ENCODE measurements at regions not wholly inside any gene's neighbourhood (a gene's known extent, or its start where the extent isn't known, plus 50 kb on each side); places are given as distances from the start of the nearest gene placed in this dataset.

DNA sequence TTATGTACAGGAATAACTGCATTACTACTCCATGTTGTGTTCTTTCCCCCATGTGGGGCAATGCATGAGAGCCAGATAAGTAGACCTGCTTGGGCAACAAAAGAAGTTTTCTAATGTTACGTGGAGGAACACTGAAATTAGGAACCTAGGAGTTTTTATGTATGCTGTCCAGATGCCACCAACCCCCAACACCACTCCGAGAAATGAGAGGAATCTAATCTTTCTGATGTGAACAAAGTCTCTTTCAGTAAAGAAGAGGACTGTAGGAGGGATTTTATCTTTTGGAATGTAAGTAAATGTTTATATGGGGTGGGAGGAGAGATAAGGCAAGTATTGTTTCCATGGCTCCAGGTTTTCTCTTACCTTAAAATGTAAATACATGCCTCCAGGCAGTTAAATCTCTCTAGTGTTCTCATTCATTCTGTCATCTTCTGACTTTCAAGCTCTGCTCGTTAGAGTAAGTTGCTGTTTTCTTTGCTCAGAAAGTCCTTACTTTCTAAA lies 820.6 kb downstream of the PCDH17 start (continued):
- TF ChIP-seq, protein P1, sequence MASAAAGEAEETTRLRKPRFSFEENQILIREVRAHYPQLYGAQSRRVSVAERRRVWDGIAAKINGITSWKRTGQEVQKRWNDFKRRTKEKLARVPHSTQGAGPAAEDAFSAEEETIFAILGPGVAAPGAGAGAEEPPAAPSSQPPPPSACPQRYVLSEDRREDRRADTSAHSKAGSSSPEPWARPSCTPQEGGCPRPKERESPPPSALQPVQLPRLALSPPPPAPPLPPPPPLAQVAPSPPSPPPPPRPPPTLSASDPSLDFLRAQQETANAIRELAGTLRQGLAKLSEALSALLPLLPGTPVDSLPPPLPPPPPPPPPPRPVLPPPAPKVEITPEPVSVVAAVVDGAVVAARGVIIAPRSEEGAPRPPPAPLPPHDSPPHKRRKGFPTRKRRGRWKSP (CRISPR knock-in tag; IDR thresholded peaks at IDR 0.05), result no peak
- TF ChIP-seq, protein P2, sequence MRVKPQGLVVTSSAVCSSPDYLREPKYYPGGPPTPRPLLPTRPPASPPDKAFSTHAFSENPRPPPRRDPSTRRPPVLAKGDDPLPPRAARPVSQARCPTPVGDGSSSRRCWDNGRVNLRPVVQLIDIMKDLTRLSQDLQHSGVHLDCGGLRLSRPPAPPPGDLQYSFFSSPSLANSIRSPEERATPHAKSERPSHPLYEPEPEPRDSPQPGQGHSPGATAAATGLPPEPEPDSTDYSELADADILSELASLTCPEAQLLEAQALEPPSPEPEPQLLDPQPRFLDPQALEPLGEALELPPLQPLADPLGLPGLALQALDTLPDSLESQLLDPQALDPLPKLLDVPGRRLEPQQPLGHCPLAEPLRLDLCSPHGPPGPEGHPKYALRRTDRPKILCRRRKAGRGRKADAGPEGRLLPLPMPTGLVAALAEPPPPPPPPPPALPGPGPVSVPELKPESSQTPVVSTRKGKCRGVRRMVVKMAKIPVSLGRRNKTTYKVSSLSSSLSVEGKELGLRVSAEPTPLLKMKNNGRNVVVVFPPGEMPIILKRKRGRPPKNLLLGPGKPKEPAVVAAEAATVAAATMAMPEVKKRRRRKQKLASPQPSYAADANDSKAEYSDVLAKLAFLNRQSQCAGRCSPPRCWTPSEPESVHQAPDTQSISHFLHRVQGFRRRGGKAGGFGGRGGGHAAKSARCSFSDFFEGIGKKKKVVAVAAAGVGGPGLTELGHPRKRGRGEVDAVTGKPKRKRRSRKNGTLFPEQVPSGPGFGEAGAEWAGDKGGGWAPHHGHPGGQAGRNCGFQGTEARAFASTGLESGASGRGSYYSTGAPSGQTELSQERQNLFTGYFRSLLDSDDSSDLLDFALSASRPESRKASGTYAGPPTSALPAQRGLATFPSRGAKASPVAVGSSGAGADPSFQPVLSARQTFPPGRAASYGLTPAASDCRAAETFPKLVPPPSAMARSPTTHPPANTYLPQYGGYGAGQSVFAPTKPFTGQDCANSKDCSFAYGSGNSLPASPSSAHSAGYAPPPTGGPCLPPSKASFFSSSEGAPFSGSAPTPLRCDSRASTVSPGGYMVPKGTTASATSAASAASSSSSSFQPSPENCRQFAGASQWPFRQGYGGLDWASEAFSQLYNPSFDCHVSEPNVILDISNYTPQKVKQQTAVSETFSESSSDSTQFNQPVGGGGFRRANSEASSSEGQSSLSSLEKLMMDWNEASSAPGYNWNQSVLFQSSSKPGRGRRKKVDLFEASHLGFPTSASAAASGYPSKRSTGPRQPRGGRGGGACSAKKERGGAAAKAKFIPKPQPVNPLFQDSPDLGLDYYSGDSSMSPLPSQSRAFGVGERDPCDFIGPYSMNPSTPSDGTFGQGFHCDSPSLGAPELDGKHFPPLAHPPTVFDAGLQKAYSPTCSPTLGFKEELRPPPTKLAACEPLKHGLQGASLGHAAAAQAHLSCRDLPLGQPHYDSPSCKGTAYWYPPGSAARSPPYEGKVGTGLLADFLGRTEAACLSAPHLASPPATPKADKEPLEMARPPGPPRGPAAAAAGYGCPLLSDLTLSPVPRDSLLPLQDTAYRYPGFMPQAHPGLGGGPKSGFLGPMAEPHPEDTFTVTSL (CRISPR knock-in tag; IDR thresholded peaks at IDR 0.05; ENCODE audit: borderline replicate concordance), result peak; percentile 91; the same call in 1 of the 2 replicates
- TF ChIP-seq TP53 (CRISPR knock-in tag; conservative IDR thresholded peaks at IDR 0.05), result no peak
- TF ChIP-seq, protein P3, sequence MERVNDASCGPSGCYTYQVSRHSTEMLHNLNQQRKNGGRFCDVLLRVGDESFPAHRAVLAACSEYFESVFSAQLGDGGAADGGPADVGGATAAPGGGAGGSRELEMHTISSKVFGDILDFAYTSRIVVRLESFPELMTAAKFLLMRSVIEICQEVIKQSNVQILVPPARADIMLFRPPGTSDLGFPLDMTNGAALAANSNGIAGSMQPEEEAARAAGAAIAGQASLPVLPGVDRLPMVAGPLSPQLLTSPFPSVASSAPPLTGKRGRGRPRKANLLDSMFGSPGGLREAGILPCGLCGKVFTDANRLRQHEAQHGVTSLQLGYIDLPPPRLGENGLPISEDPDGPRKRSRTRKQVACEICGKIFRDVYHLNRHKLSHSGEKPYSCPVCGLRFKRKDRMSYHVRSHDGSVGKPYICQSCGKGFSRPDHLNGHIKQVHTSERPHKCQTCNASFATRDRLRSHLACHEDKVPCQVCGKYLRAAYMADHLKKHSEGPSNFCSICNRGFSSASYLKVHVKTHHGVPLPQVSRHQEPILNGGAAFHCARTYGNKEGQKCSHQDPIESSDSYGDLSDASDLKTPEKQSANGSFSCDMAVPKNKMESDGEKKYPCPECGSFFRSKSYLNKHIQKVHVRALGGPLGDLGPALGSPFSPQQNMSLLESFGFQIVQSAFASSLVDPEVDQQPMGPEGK (CRISPR knock-in tag; IDR thresholded peaks at IDR 0.05), result peak; percentile 26; the same call in 1 of the 2 replicates
- no peak for TF ChIP-seq ZNF234 (CRISPR knock-in tag; conservative IDR thresholded peaks at IDR 0.05)
- TF ChIP-seq EHMT2 (IDR thresholded peaks at IDR 0.05; ENCODE audit: borderline replicate concordance, low read depth, low read length), result peak; percentile 70; the same call in 1 of the 2 replicates
- TF ChIP-seq ZNF672 (CRISPR knock-in tag; IDR thresholded peaks at IDR 0.05), result no peak
- no peak for TF ChIP-seq ZNF850 (CRISPR knock-in tag; conservative IDR thresholded peaks at IDR 0.05)
- TF ChIP-seq, protein P4, sequence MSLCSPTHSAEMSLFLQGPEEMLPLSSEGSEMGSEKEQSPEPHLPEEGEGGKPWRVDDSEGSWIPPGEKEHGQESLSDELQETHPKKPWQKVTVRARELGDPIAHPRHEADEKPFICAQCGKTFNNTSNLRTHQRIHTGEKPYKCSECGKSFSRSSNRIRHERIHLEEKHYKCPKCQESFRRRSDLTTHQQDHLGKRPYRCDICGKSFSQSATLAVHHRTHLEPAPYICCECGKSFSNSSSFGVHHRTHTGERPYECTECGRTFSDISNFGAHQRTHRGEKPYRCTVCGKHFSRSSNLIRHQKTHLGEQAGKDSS (CRISPR knock-in tag; IDR thresholded peaks at IDR 0.05; ENCODE audit: borderline replicate concordance, low read depth), result no peak
- TF ChIP-seq, protein P5, sequence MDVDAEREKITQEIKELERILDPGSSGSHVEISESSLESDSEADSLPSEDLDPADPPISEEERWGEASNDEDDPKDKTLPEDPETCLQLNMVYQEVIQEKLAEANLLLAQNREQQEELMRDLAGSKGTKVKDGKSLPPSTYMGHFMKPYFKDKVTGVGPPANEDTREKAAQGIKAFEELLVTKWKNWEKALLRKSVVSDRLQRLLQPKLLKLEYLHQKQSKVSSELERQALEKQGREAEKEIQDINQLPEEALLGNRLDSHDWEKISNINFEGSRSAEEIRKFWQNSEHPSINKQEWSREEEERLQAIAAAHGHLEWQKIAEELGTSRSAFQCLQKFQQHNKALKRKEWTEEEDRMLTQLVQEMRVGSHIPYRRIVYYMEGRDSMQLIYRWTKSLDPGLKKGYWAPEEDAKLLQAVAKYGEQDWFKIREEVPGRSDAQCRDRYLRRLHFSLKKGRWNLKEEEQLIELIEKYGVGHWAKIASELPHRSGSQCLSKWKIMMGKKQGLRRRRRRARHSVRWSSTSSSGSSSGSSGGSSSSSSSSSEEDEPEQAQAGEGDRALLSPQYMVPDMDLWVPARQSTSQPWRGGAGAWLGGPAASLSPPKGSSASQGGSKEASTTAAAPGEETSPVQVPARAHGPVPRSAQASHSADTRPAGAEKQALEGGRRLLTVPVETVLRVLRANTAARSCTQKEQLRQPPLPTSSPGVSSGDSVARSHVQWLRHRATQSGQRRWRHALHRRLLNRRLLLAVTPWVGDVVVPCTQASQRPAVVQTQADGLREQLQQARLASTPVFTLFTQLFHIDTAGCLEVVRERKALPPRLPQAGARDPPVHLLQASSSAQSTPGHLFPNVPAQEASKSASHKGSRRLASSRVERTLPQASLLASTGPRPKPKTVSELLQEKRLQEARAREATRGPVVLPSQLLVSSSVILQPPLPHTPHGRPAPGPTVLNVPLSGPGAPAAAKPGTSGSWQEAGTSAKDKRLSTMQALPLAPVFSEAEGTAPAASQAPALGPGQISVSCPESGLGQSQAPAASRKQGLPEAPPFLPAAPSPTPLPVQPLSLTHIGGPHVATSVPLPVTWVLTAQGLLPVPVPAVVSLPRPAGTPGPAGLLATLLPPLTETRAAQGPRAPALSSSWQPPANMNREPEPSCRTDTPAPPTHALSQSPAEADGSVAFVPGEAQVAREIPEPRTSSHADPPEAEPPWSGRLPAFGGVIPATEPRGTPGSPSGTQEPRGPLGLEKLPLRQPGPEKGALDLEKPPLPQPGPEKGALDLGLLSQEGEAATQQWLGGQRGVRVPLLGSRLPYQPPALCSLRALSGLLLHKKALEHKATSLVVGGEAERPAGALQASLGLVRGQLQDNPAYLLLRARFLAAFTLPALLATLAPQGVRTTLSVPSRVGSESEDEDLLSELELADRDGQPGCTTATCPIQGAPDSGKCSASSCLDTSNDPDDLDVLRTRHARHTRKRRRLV (CRISPR knock-in tag; IDR thresholded peaks at IDR 0.05), result no peak
- peak; percentile 64; the same call in 1 of the 2 replicates for TF ChIP-seq ZMYM4 (CRISPR knock-in tag; IDR thresholded peaks at IDR 0.05)
- TF ChIP-seq RCOR2 (CRISPR knock-in tag; IDR thresholded peaks at IDR 0.05), result no peak
- TF ChIP-seq ZFX (CRISPR knock-in tag; IDR thresholded peaks at IDR 0.05; ENCODE audit: low read depth), result no peak
- TF ChIP-seq RORA (CRISPR knock-in tag; IDR thresholded peaks at IDR 0.05), result no peak

Data from HepG2 (cell line).